C1 segment of cervical spinal cord (tissue), 14 donors: ENCODE measurements at regions not wholly inside any gene's neighbourhood (a gene's known extent, or its start where the extent isn't known, plus 50 kb on each side); places are given as distances from the start of the nearest gene placed in this dataset.
"Not testable (repeated sequence)": the region's sequence is repeated elsewhere in the genome, so short reads cannot be mapped to it uniquely, and the experiment has no call there.

Experiments
- DNase-seq, 14 donors: peaks; one replicate each; lab custom pipeline; 2025; lab: John Stamatoyannopoulos, UW

- no peak for DNase-seq
These were observed 99.5 kb downstream of the FMR1NB start for GRCh38 chrX:148080593-148080992.

GRCh38 chrX:148084611-148085010 is 103.5 kb downstream of the FMR1NB start:
- no peak for DNase-seq

- DNase-seq = no peak
These were observed 139.0 kb downstream of the FMR1NB start for GRCh38 chrX:148120151-148120550.

GRCh38 chrX:148120999-148121623 is 140.0 kb downstream of the FMR1NB start:
- DNase-seq = no peak

GRCh38 chrX:148128872-148129505 is 147.9 kb downstream of the FMR1NB start:
- DNase-seq = not testable (repeated sequence)

- DNase-seq = peak in 1 of 14 donors; percentile 8
These were observed 152.1 kb downstream of the FMR1NB start for GRCh38 chrX:148133105-148133725.

GRCh38 chrX:148134578-148134977 is 153.4 kb downstream of the FMR1NB start:
- no peak for DNase-seq

- DNase-seq = no peak
These were observed 154.6 kb downstream of the FMR1NB start for GRCh38 chrX:148135738-148136137.

GRCh38 chrX:148146121-148146520 is 165.0 kb downstream of the FMR1NB start:
- DNase-seq = no peak

- no peak for DNase-seq
These were observed 175.8 kb downstream of the FMR1NB start for GRCh38 chrX:148156986-148157385.

GRCh38 chrX:148159796-148160195 is 178.7 kb downstream of the FMR1NB start:
- DNase-seq = no peak

GRCh38 chrX:148161701-148162100 is 180.6 kb downstream of the FMR1NB start:
- DNase-seq = peak in 1 of 14 donors; percentile 4

- DNase-seq = no peak
These were observed 204.5 kb downstream of the FMR1NB start for GRCh38 chrX:148185631-148186030.

GRCh38 chrX:148192547-148192946 is 211.4 kb downstream of the FMR1NB start:
- DNase-seq = no peak

GRCh38 chrX:148193759-148194158 is 212.6 kb downstream of the FMR1NB start:
- no peak for DNase-seq

- DNase-seq = no peak
These were observed 222.4 kb downstream of the FMR1NB start for GRCh38 chrX:148203531-148203930.

- DNase-seq = no peak
These were observed 223.1 kb downstream of the FMR1NB start for GRCh38 chrX:148204195-148204594.

- DNase-seq = no peak
These were observed 233.6 kb downstream of the FMR1NB start for GRCh38 chrX:148214786-148215185.

GRCh38 chrX:148215726-148216125 is 234.6 kb downstream of the FMR1NB start:
- no peak for DNase-seq

GRCh38 chrX:148223361-148223760 is 242.2 kb downstream of the FMR1NB start:
- no peak for DNase-seq

GRCh38 chrX:148228521-148228920 is 247.4 kb downstream of the FMR1NB start:
- DNase-seq = no peak

- DNase-seq = no peak
These were observed 248.7 kb downstream of the FMR1NB start for GRCh38 chrX:148229801-148230303.

- DNase-seq = no peak
These were observed 240.4 kb upstream of the AFF2 start for GRCh38 chrX:148259990-148260389.
